HL-60 (cell line): ENCODE measurements at regions not wholly inside any gene's neighbourhood (a gene's known extent, or its start where the extent isn't known, plus 50 kb on each side); places are given as distances from the start of the nearest gene placed in this dataset.
"Not testable (repeated sequence)": the region's sequence is repeated elsewhere in the genome, so short reads cannot be mapped to it uniquely, and the experiment has no call there.

Experiments used
- DNase-seq, 2 experiments: peaks; one replicate each; pipeline ENCODE4 v3.0.0-alpha.2; 2010 to 2020; ENCODE audit warnings: low read depth in 1 of 2, low spot score in 1 of 2
- H3K27ac ChIP-seq: fragments of 250-450 bp; sonication (Bioruptor Pico); replicated peaks from 2 replicates; pipeline ENCODE4 v1.5.1; 2020; ENCODE audit warnings: mild to moderate bottlenecking, moderate library complexity
- H3K27me3 ChIP-seq: fragments of 250-450 bp; sonication (Bioruptor Pico); 2 replicates; pipeline ENCODE4 v1.5.1; 2021; ENCODE audit warnings: mild to moderate bottlenecking, moderate library complexity; ENCODE audit not compliant: insufficient read depth, poor library complexity, severe bottlenecking
- H3K4me3 ChIP-seq: replicated peaks from 2 replicates; pipeline ENCODE4 v1.5.1; 2011; ENCODE audit warnings: mild to moderate bottlenecking, control low read depth, low read length; ENCODE audit not compliant: insufficient read depth
- CTCF ChIP-seq: IDR thresholded peaks from one replicate; pipeline ENCODE4 v1.5.1; 2011; ENCODE audit warnings: low read length, control low read depth, inconsistent platforms; ENCODE audit not compliant: insufficient read depth
- GABPA ChIP-seq: IDR thresholded peaks from 2 replicates; pipeline ENCODE4 v1.6.1; 2012; ENCODE audit warnings: low read depth
- POLR2AphosphoS5 ChIP-seq: IDR thresholded peaks from 2 replicates; pipeline ENCODE4 v1.6.1; 2012; ENCODE audit warnings: low read depth
- REST ChIP-seq: IDR thresholded peaks from 2 replicates; pipeline ENCODE4 v1.6.1; 2012; ENCODE audit warnings: low read depth; ENCODE audit not compliant: insufficient replicate concordance
- SPI1 ChIP-seq: IDR thresholded peaks from 2 replicates; pipeline ENCODE4 v1.6.1; 2012; ENCODE audit warnings: low read depth, mild to moderate bottlenecking, borderline replicate concordance

- H3K4me3 ChIP-seq = no peak overlapping the region
- TF ChIP-seq POLR2AphosphoS5 (no peak), CTCF (no peak), SPI1 (no peak), REST (no peak), GABPA (no peak)
- H3K27me3 ChIP-seq = no peaks in the 10 kb centered on the region
- H3K27ac ChIP-seq = no peak overlapping the region
- no peak for DNase-seq
These were observed 963.0 kb downstream of the SLC4A3 start for GRCh38 chr2:220590476-220590875.

- Histone ChIP-seq H3K27ac (no peak overlapping the region), H3K27me3 (no peaks in the 10 kb centered on the region), H3K4me3 (no peak overlapping the region)
- TF ChIP-seq CTCF (no peak), REST (no peak)
- DNase-seq = no peak
These were observed 966.1 kb downstream of the SLC4A3 start for GRCh38 chr2:220593526-220593925.

- TF ChIP-seq SPI1 (no peak), GABPA (no peak), CTCF (no peak), POLR2AphosphoS5 (no peak), REST (no peak)
- DNase-seq = no peak
- Histone ChIP-seq H3K4me3 (no peak overlapping the region), H3K27me3 (no peaks in the 10 kb centered on the region), H3K27ac (no peak overlapping the region)
These were observed 970.4 kb downstream of the EPHA4 start for GRCh38 chr2:220601674-220602073.

GRCh38 chr2:220613004-220613403, 959.1 kb downstream of the EPHA4 start:
- H3K27me3 ChIP-seq, DNase-seq, H3K4me3 ChIP-seq, H3K27ac ChIP-seq: not testable (repeated sequence)
